Tibial nerve (tissue), 4 donors: ENCODE measurements at regions not wholly inside any gene's neighbourhood (a gene's known extent, or its start where the extent isn't known, plus 50 kb on each side); places are given as distances from the start of the nearest gene placed in this dataset.
"Not testable (repeated sequence)": the region's sequence is repeated elsewhere in the genome, so short reads cannot be mapped to it uniquely, and the experiment has no call there.

Experiments
- DNase-seq, 2 donors: peaks; one replicate each; pipeline ENCODE4 v3.0.0-alpha.2; 2019; ENCODE audit warnings: low spot score in 2 of 2
- H3K27ac ChIP-seq, 4 donors: fragments of 200-600 bp; sonication (generic) in 3 of 4; one replicate each; pipeline ENCODE4 v1.5.1; 2017 to 2019; ENCODE audit warnings: mild to moderate bottlenecking in 1 of 4
- H3K27me3 ChIP-seq, 2 donors: fragments of 200-600 bp; sonication (generic) in 1 of 2; one replicate each; pipeline versions ENCODE4 v1.5.1 to v1.6.0; 2017 to 2019
- H3K36me3 ChIP-seq, 3 donors: fragments of 200-600 bp; sonication (generic); one replicate each; pipeline ENCODE4 v1.5.1; 2018 to 2019
- H3K4me1 ChIP-seq, 4 donors: fragments of 200-600 bp; sonication (generic) in 3 of 4; one replicate each; pipeline ENCODE4 v1.5.1; 2017 to 2019
- H3K4me3 ChIP-seq, 4 donors: fragments of 200-600 bp; sonication (generic) in 3 of 4; one replicate each; pipeline ENCODE4 v1.5.1; 2017 to 2019; ENCODE audit warnings: mild to moderate bottlenecking in 1 of 4, moderate library complexity in 1 of 4
- H3K9me3 ChIP-seq, 4 donors: fragments of 200-600 bp; sonication (generic) in 3 of 4; one replicate each; pipeline ENCODE4 v1.5.1; 2017 to 2019
- CTCF ChIP-seq, 5 experiments: fragments of 200-600 bp in 3 of 5; fragments of 450-650 bp in 2 of 5; sonication (generic) in 3 of 5; IDR thresholded peaks; one replicate each; pipeline ENCODE4 v1.5.1; 2016 to 2019; ENCODE audit warnings: antibody characterized with exemption in 5 of 5, mild to moderate bottlenecking in 3 of 5, moderate library complexity in 2 of 5
- EP300 ChIP-seq, 2 donors: sonication (generic); formaldehyde crosslinking; IDR thresholded peaks; one replicate each; pipeline ENCODE4 v1.6.1; 2017; ENCODE audit warnings: antibody characterized with exemption in 2 of 2, mild to moderate bottlenecking in 1 of 2
- POLR2A ChIP-seq, 2 donors: fragments of 450-650 bp; IDR thresholded peaks; one replicate each; pipeline ENCODE4 v1.6.1; 2017; ENCODE audit warnings: antibody characterized with exemption in 2 of 2, mild to moderate bottlenecking in 2 of 2, moderate library complexity in 2 of 2
- WGBS, 2 donors: methylation state at CpG; one replicate each; pipeline ENCODE4 v1.1.5; 2018; 5-methylcytosine and 5-hydroxymethylcytosine counted together

GRCh38 chrX:155744534-155744933 lies 131.8 kb upstream of the TMLHE start:
- no peaks in the 10 kb centered on the region for H3K27me3 ChIP-seq
- no peaks in the 10 kb centered on the region for H3K36me3 ChIP-seq
- H3K9me3 ChIP-seq, result peaks cover 0 to 27% (median 0%) of the 10 kb centered on the region in 4 donors
- TF ChIP-seq CTCF (IDR thresholded peaks at IDR 0.05) (no peak), EP300 (IDR thresholded peaks at IDR 0.05) (no peak), POLR2A (IDR thresholded peaks at IDR 0.05) (no peak)
- H3K27ac ChIP-seq, result no peak overlapping the region
- DNase-seq, result no peak
- H3K4me3 ChIP-seq, result no peak overlapping the region
- H3K4me1 ChIP-seq, result no peaks in the 10 kb centered on the region
- 34 to 46% methylated on average over 2 of the region's 2 CpGs for WGBS, 2 donors

- 75 to 90% methylated on average over 5 of the region's 5 CpGs for WGBS, 2 donors
- not testable (repeated sequence) for H3K27ac ChIP-seq, H3K4me3 ChIP-seq, H3K27me3 ChIP-seq, H3K4me1 ChIP-seq, H3K36me3 ChIP-seq, DNase-seq
- H3K9me3 ChIP-seq, result peaks cover 0 to 17% (median 0%) of the 10 kb centered on the region in 4 donors
These were observed 115.6 kb upstream of the TMLHE start for GRCh38 chrX:155728335-155728734.

GRCh38 chrX:155718972-155719586 lies 106.3 kb upstream of the TMLHE start:
- TF ChIP-seq EP300 (IDR thresholded peaks at IDR 0.05) (no peak), CTCF (IDR thresholded peaks at IDR 0.05) (no peak), POLR2A (IDR thresholded peaks at IDR 0.05) (no peak)
- Histone ChIP-seq H3K9me3 (peaks cover 0 to 18% (median 0%) of the 10 kb centered on the region in 4 donors), H3K27me3 (no peaks in the 10 kb centered on the region), H3K36me3 (no peaks in the 10 kb centered on the region), H3K4me3 (no peak overlapping the region), H3K27ac (no peak overlapping the region), H3K4me1 (no peaks in the 10 kb centered on the region)
- WGBS, 2 donors, result 46 to 55% methylated on average over 4 of the region's 4 CpGs
- DNase-seq, result no peak

- Histone ChIP-seq H3K27ac (no peak overlapping the region), H3K27me3 (no peaks in the 10 kb centered on the region), H3K36me3 (no peaks in the 10 kb centered on the region), H3K4me3 (no peak overlapping the region), H3K9me3 (peaks cover 0 to 38% (median 3%) of the 10 kb centered on the region in 4 donors), H3K4me1 (no peaks in the 10 kb centered on the region)
- no peak for DNase-seq
- WGBS, 2 donors, result 54 to 70% methylated on average over 1 of the region's 1 CpG
- TF ChIP-seq EP300 (IDR thresholded peaks at IDR 0.05), result no peak
- TF ChIP-seq POLR2A (IDR thresholded peaks at IDR 0.05), result no peak
- no peak for TF ChIP-seq CTCF (IDR thresholded peaks at IDR 0.05)
These were observed 102.4 kb upstream of the TMLHE start for GRCh38 chrX:155715141-155715540.

GRCh38 chrX:155695419-155695818 lies 82.7 kb upstream of the TMLHE start:
- H3K9me3 ChIP-seq, result no peaks in the 10 kb centered on the region
- 89 to 93% methylated on average over 1 of the region's 1 CpG for WGBS, 2 donors

More at GRCh38 chrX:155695419-155695818, 82.7 kb upstream of the TMLHE start:
- Histone ChIP-seq H3K4me3 (no peak overlapping the region), H3K4me1 (no peaks in the 10 kb centered on the region), H3K27ac (no peak overlapping the region), H3K36me3 (no peaks in the 10 kb centered on the region), H3K27me3 (no peaks in the 10 kb centered on the region)
- no peak for DNase-seq
- TF ChIP-seq CTCF (IDR thresholded peaks at IDR 0.05) (no peak), POLR2A (IDR thresholded peaks at IDR 0.05) (no peak), EP300 (IDR thresholded peaks at IDR 0.05) (no peak)
